ENCODE measurements at regions not wholly inside any gene's neighbourhood (a gene's known extent, or its start where the extent isn't known, plus 50 kb on each side); places are given as distances from the start of the nearest gene placed in this dataset.

- WGBS, 2 experiments (ENCODE audit: insufficient coverage in 2 of 2): no CpG with 5 or more reads among the region's 1 CpG
- no peaks in the 10 kb centered on the region for H3K36me3 ChIP-seq (ENCODE audit: control insufficient read depth, insufficient read depth, low read length)
- H3K27ac ChIP-seq (ENCODE audit: low read depth, low read length, severe bottlenecking): no peak overlapping the region
- H3K9me3 ChIP-seq (ENCODE audit: control insufficient read depth, low read length): peaks cover 3% of the 10 kb centered on the region
- no peak overlapping the region for H3K4me3 ChIP-seq (ENCODE audit: extremely low read depth, insufficient read depth, low read length, poor library complexity, severe bottlenecking)
- no peaks in the 10 kb centered on the region for H3K4me1 ChIP-seq (ENCODE audit: control insufficient read depth, insufficient read depth, low read length, poor library complexity, severe bottlenecking)
Observed at GRCh38 chr4:54902271-54902670, 223.1 kb downstream of the KDR start.

GRCh38 chr4:54901202-54901601 lies 224.2 kb downstream of the KDR start:
- Histone ChIP-seq H3K27ac (ENCODE audit: low read depth, low read length, severe bottlenecking) (no peak overlapping the region), H3K4me1 (ENCODE audit: control insufficient read depth, insufficient read depth, low read length, poor library complexity, severe bottlenecking) (no peaks in the 10 kb centered on the region), H3K36me3 (ENCODE audit: control insufficient read depth, insufficient read depth, low read length) (no peaks in the 10 kb centered on the region), H3K4me3 (ENCODE audit: extremely low read depth, insufficient read depth, low read length, poor library complexity, severe bottlenecking) (no peak overlapping the region), H3K9me3 (ENCODE audit: control insufficient read depth, low read length) (no peaks in the 10 kb centered on the region)
- 100% methylated on average over 1 of the region's 1 CpG; no CpG with 5 or more reads in 1 of the 2 experiments for WGBS, 2 experiments (ENCODE audit: insufficient coverage in 2 of 2)

GRCh38 chr4:54898656-54899340 lies 226.6 kb downstream of the KDR start:
- H3K9me3 ChIP-seq (ENCODE audit: control insufficient read depth, low read length): no peaks in the 10 kb centered on the region
- no peaks in the 10 kb centered on the region for H3K36me3 ChIP-seq (ENCODE audit: control insufficient read depth, insufficient read depth, low read length)
- no peak overlapping the region for H3K4me3 ChIP-seq (ENCODE audit: extremely low read depth, insufficient read depth, low read length, poor library complexity, severe bottlenecking)
- WGBS, 2 experiments (ENCODE audit: insufficient coverage in 2 of 2): no CpG with 5 or more reads among the region's 2 CpGs
- no peak overlapping the region for H3K27ac ChIP-seq (ENCODE audit: low read depth, low read length, severe bottlenecking)
- H3K4me1 ChIP-seq (ENCODE audit: control insufficient read depth, insufficient read depth, low read length, poor library complexity, severe bottlenecking): no peaks in the 10 kb centered on the region

- no peaks in the 10 kb centered on the region for H3K9me3 ChIP-seq (ENCODE audit: control insufficient read depth, low read length)
- no peak overlapping the region for H3K4me3 ChIP-seq (ENCODE audit: extremely low read depth, insufficient read depth, low read length, poor library complexity, severe bottlenecking)
- WGBS, 2 experiments (ENCODE audit: insufficient coverage in 2 of 2): no CpG with 5 or more reads among the region's 1 CpG
- no peak overlapping the region for H3K27ac ChIP-seq (ENCODE audit: low read depth, low read length, severe bottlenecking)
- no peaks in the 10 kb centered on the region for H3K4me1 ChIP-seq (ENCODE audit: control insufficient read depth, insufficient read depth, low read length, poor library complexity, severe bottlenecking)
- H3K36me3 ChIP-seq (ENCODE audit: control insufficient read depth, insufficient read depth, low read length): no peaks in the 10 kb centered on the region
Observed at GRCh38 chr4:54898056-54898562, 227.3 kb downstream of the KDR start.

GRCh38 chr4:54897590-54897989 lies 227.8 kb downstream of the KDR start:
- no peak overlapping the region for H3K27ac ChIP-seq (ENCODE audit: low read depth, low read length, severe bottlenecking)
- H3K4me3 ChIP-seq (ENCODE audit: extremely low read depth, insufficient read depth, low read length, poor library complexity, severe bottlenecking): no peak overlapping the region
- 100% methylated on average over 1 of the region's 1 CpG; no CpG with 5 or more reads in 1 of the 2 experiments for WGBS, 2 experiments (ENCODE audit: insufficient coverage in 2 of 2)
- no peaks in the 10 kb centered on the region for H3K4me1 ChIP-seq (ENCODE audit: control insufficient read depth, insufficient read depth, low read length, poor library complexity, severe bottlenecking)
- no peaks in the 10 kb centered on the region for H3K36me3 ChIP-seq (ENCODE audit: control insufficient read depth, insufficient read depth, low read length)
- H3K9me3 ChIP-seq (ENCODE audit: control insufficient read depth, low read length): no peaks in the 10 kb centered on the region

GRCh38 chr4:54882616-54883015 lies 224.9 kb downstream of the KIT start:
- Histone ChIP-seq H3K4me3 (ENCODE audit: extremely low read depth, insufficient read depth, low read length, poor library complexity, severe bottlenecking) (no peak overlapping the region), H3K36me3 (ENCODE audit: control insufficient read depth, insufficient read depth, low read length) (no peaks in the 10 kb centered on the region), H3K27ac (ENCODE audit: low read depth, low read length, severe bottlenecking) (no peak overlapping the region), H3K4me1 (ENCODE audit: control insufficient read depth, insufficient read depth, low read length, poor library complexity, severe bottlenecking) (peaks cover 19% of the 10 kb centered on the region), H3K9me3 (ENCODE audit: control insufficient read depth, low read length) (no peaks in the 10 kb centered on the region)
- WGBS, 2 experiments (ENCODE audit: insufficient coverage in 2 of 2): no CpG with 5 or more reads among the region's 2 CpGs

- Histone ChIP-seq H3K9me3 (ENCODE audit: control insufficient read depth, low read length) (no peaks in the 10 kb centered on the region), H3K27ac (ENCODE audit: low read depth, low read length, severe bottlenecking) (no peak overlapping the region), H3K4me1 (ENCODE audit: control insufficient read depth, insufficient read depth, low read length, poor library complexity, severe bottlenecking) (peaks cover 19% of the 10 kb centered on the region), H3K4me3 (ENCODE audit: extremely low read depth, insufficient read depth, low read length, poor library complexity, severe bottlenecking) (no peak overlapping the region), H3K36me3 (ENCODE audit: control insufficient read depth, insufficient read depth, low read length) (no peaks in the 10 kb centered on the region)
Observed at GRCh38 chr4:54879576-54879975, 221.8 kb downstream of the KIT start.

GRCh38 chr4:54877006-54877405 lies 219.2 kb downstream of the KIT start:
- peaks cover 11% of the 10 kb centered on the region for H3K4me1 ChIP-seq (ENCODE audit: control insufficient read depth, insufficient read depth, low read length, poor library complexity, severe bottlenecking)
- no peaks in the 10 kb centered on the region for H3K36me3 ChIP-seq (ENCODE audit: control insufficient read depth, insufficient read depth, low read length)
- H3K4me3 ChIP-seq (ENCODE audit: extremely low read depth, insufficient read depth, low read length, poor library complexity, severe bottlenecking): no peak overlapping the region
- no CpG with 5 or more reads among the region's 2 CpGs for WGBS, 2 experiments (ENCODE audit: insufficient coverage in 2 of 2)
- no peak overlapping the region for H3K27ac ChIP-seq (ENCODE audit: low read depth, low read length, severe bottlenecking)
- H3K9me3 ChIP-seq (ENCODE audit: control insufficient read depth, low read length): no peaks in the 10 kb centered on the region

GRCh38 chr4:54872261-54872660 lies 214.5 kb downstream of the KIT start:
- no peak overlapping the region for H3K27ac ChIP-seq (ENCODE audit: low read depth, low read length, severe bottlenecking)
- H3K9me3 ChIP-seq (ENCODE audit: control insufficient read depth, low read length): no peaks in the 10 kb centered on the region
- no peaks in the 10 kb centered on the region for H3K4me1 ChIP-seq (ENCODE audit: control insufficient read depth, insufficient read depth, low read length, poor library complexity, severe bottlenecking)
- WGBS, 2 experiments (ENCODE audit: insufficient coverage in 2 of 2): 80 to 83% methylated on average over 1 of the region's 3 CpGs
- H3K4me3 ChIP-seq (ENCODE audit: extremely low read depth, insufficient read depth, low read length, poor library complexity, severe bottlenecking): no peak overlapping the region
- H3K36me3 ChIP-seq (ENCODE audit: control insufficient read depth, insufficient read depth, low read length): no peaks in the 10 kb centered on the region

GRCh38 chr4:54863571-54864255 lies 206.0 kb downstream of the KIT start:
- H3K36me3 ChIP-seq (ENCODE audit: control insufficient read depth, insufficient read depth, low read length): no peaks in the 10 kb centered on the region
- 90 to 100% methylated on average over 1 to 2 of the region's 3 CpGs for WGBS, 2 experiments (ENCODE audit: insufficient coverage in 2 of 2)
- H3K4me3 ChIP-seq (ENCODE audit: extremely low read depth, insufficient read depth, low read length, poor library complexity, severe bottlenecking): no peak overlapping the region
- H3K27ac ChIP-seq (ENCODE audit: low read depth, low read length, severe bottlenecking): no peak overlapping the region
- H3K9me3 ChIP-seq (ENCODE audit: control insufficient read depth, low read length): no peaks in the 10 kb centered on the region
- H3K4me1 ChIP-seq (ENCODE audit: control insufficient read depth, insufficient read depth, low read length, poor library complexity, severe bottlenecking): no peaks in the 10 kb centered on the region

- H3K36me3 ChIP-seq (ENCODE audit: control insufficient read depth, insufficient read depth, low read length): no peaks in the 10 kb centered on the region
- no peak overlapping the region for H3K4me3 ChIP-seq (ENCODE audit: extremely low read depth, insufficient read depth, low read length, poor library complexity, severe bottlenecking)
- no peaks in the 10 kb centered on the region for H3K4me1 ChIP-seq (ENCODE audit: control insufficient read depth, insufficient read depth, low read length, poor library complexity, severe bottlenecking)
- WGBS, 2 experiments (ENCODE audit: insufficient coverage in 2 of 2): 82 to 89% methylated on average over 2 of the region's 2 CpGs
- no peak overlapping the region for H3K27ac ChIP-seq (ENCODE audit: low read depth, low read length, severe bottlenecking)
- no peaks in the 10 kb centered on the region for H3K9me3 ChIP-seq (ENCODE audit: control insufficient read depth, low read length)
Observed at GRCh38 chr4:54861201-54861600, 203.4 kb downstream of the KIT start.

Data from mesodermal cell (in vitro differentiated cells).